ENCODE measurements at regions not wholly inside any gene's neighbourhood (a gene's known extent, or its start where the extent isn't known, plus 50 kb on each side); places are given as distances from the start of the nearest gene placed in this dataset.

DNA sequence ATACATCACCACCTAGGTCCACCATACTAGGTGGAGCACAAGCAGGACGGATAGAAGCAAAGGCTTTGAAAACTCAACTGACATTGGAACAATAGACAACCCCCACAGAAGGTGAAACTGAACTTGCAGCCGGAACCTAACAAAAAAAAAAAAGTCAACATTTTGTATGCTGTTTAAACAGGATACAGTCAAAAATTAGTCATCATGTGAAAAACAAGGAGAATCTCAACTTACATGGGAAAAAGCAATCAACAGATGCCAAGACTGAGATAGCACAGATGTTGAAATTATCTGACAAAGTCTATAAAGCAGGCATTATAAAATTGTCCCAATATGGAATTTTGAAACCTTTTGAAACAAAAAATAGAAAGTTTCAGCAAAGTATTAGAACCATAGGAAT, 123.8 kb downstream of the RAB38 start:
- TF ChIP-seq, protein P1, sequence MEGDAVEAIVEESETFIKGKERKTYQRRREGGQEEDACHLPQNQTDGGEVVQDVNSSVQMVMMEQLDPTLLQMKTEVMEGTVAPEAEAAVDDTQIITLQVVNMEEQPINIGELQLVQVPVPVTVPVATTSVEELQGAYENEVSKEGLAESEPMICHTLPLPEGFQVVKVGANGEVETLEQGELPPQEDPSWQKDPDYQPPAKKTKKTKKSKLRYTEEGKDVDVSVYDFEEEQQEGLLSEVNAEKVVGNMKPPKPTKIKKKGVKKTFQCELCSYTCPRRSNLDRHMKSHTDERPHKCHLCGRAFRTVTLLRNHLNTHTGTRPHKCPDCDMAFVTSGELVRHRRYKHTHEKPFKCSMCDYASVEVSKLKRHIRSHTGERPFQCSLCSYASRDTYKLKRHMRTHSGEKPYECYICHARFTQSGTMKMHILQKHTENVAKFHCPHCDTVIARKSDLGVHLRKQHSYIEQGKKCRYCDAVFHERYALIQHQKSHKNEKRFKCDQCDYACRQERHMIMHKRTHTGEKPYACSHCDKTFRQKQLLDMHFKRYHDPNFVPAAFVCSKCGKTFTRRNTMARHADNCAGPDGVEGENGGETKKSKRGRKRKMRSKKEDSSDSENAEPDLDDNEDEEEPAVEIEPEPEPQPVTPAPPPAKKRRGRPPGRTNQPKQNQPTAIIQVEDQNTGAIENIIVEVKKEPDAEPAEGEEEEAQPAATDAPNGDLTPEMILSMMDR (IDR thresholded peaks at IDR 0.05; ENCODE audit: low read depth, low read length, poor library complexity, severe bottlenecking), result no peak
- TF ChIP-seq EZH2phosphoT487 (IDR thresholded peaks at IDR 0.05; ENCODE audit: borderline replicate concordance, low read length), result no peak
